GM12865 (cell line): ENCODE measurements at regions not wholly inside any gene's neighbourhood (a gene's known extent, or its start where the extent isn't known, plus 50 kb on each side); places are given as distances from the start of the nearest gene placed in this dataset.
"Not testable (repeated sequence)": the region's sequence is repeated elsewhere in the genome, so short reads cannot be mapped to it uniquely, and the experiment has no call there.

Experiments
- DNase-seq: peaks from one replicate; pipeline ENCODE4 v3.0.0; 2010; ENCODE audit warnings: low read depth
- H3K4me3 ChIP-seq: 2 replicates; pipeline ENCODE4 v1.5.1; 2011; ENCODE audit warnings: mild to moderate bottlenecking, low read depth, low read length, control low read depth
- TF ChIP-seq, protein P1 (sequence below): IDR thresholded peaks from 2 replicates; pipeline ENCODE4 v1.5.1; 2011; ENCODE audit warnings: low read length, control low read depth, low read depth, inconsistent platforms; ENCODE audit not compliant: insufficient read depth; ENCODE audit errors: missing control alignments

DNA sequence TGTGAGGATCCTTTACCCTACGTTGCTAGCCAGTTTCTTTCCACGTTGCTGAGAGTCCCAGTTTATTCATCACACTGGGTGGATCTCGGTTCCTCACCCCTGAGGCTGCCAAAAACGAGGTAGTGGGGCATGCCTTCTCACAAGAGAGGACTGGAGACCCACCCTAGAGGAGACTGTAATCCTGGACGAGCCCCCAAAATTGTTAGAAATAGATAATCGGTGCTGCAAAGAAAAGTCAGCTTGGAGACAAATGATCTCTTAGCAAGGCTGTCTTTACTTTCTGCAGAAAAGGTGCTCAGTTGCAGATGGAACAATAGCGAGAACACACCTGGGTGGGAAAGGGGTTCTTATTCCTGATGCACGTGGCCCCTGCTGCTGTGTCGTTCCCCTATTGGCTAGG lies 101.8 kb downstream of the TMEM167A start:
- TF ChIP-seq, protein P1, sequence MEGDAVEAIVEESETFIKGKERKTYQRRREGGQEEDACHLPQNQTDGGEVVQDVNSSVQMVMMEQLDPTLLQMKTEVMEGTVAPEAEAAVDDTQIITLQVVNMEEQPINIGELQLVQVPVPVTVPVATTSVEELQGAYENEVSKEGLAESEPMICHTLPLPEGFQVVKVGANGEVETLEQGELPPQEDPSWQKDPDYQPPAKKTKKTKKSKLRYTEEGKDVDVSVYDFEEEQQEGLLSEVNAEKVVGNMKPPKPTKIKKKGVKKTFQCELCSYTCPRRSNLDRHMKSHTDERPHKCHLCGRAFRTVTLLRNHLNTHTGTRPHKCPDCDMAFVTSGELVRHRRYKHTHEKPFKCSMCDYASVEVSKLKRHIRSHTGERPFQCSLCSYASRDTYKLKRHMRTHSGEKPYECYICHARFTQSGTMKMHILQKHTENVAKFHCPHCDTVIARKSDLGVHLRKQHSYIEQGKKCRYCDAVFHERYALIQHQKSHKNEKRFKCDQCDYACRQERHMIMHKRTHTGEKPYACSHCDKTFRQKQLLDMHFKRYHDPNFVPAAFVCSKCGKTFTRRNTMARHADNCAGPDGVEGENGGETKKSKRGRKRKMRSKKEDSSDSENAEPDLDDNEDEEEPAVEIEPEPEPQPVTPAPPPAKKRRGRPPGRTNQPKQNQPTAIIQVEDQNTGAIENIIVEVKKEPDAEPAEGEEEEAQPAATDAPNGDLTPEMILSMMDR, result no peak
- no peak for DNase-seq
- H3K4me3 ChIP-seq, result no peak overlapping the region

DNA sequence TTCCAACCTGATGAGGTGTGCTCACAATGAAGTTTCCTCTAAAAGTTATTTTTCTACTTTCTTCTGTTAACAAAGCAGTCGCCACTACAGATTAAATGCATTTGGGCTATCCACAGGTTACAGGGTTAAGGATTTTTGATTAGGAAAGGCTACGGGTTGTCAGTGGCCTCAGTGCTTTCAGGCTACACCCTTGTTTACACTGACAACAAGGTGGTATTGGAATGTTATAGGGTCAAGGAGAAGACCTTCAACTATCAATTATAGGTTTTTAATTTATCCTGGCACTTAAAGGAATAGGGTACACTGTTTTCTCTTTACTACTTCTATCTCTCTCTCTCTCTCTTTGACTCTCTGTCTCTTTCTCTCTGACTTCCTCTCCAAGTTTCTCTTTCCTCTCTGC lies 102.8 kb downstream of the TMEM167A start:
- not testable (repeated sequence) for H3K4me3 ChIP-seq, DNase-seq

DNA sequence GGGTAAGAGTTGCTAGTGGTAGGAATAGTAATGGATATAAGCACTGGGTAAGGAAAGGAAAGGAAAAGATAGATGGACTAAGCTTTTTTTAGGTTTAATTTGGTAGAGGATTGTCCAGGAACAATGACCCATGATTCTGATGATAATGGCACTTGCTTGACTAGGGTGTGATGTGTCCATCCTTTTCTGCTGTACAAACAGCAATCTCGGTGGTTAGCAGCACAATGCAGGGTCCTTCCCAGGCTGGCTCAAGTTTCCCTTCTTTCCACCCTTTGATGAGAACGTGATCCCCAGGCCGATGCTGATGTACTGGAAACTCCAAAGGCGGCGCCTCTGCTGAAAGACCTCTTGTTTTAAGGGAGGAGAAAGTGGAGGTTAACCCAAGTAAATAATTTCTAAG lies 105.3 kb downstream of the TMEM167A start:
- DNase-seq, result no peak
- TF ChIP-seq, protein P1, result no peak
- no peak overlapping the region for H3K4me3 ChIP-seq

DNA sequence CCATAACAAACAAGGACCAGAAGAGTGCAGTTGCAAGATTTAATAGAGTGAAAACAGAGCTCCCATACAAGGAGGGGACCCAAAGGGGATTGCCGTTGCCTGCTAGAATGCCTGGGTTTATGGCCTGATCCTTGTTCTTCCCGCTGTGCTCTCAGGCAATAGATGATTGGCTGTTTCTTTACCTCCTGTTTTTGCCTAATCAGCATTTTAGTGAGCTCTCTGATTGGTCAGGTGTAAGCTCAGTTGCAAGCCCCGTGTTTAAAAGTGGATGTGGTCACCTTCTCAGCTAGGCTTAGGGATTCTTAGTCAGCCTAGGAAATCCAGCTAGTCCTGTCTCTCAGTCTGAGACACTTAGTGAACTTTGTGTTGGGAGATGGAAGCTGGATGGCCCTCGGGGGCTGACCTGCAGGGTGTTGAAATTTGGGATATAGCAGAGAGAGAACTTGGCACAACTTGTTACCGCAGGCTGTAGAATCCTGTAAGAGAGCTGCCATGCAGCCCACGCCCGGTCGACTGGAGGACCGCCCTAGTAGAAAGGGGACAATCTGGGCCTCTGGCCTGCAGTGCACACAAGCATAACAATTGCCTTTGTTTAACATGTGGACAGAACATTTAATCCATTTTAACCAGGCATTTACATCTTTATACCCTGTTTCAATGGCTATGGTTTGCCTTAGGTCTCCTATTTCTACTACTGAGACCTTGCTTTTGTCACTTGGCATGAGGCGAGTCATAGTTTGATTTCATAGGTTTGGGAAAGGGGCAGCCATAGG lies 106.0 kb downstream of the TMEM167A start:
- not testable (repeated sequence) for H3K4me3 ChIP-seq, DNase-seq

DNA sequence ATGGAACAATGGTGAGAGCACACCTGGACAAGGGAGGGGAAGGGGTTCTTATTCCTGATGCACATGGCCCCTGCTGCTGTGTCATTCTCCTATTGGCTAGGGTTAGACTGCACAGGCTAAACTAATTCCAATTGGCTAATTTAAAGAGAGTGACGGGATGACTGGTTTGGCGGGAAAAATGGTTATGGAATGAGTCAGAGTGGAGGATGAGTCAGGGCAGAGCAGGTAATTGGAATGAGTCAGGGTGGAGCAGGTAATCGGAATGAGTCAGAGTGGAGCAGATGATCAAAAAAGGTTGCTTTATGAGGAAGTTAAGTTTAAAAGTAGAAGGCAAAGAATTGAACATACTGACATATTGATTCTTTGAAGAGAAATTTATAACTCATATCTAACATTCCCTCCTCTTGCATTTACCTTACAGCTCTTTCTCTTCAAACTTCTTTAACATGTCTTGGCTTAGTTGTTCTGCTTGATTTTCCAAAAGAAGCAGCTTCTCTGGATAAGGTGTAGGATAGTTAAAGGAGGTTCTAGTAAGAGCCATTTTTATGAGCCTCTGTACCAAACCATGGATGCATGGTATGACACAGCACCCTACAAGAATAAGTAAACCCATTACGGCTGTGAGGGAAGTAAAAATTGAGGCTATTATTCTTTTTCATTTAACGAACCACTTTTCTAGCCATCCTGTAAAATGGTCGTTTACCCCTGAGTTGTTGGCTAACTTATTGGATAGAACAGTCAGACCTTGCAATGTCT lies 107.8 kb downstream of the TMEM167A start:
- not testable (repeated sequence) for H3K4me3 ChIP-seq
- peak; percentile 25 for DNase-seq

DNA sequence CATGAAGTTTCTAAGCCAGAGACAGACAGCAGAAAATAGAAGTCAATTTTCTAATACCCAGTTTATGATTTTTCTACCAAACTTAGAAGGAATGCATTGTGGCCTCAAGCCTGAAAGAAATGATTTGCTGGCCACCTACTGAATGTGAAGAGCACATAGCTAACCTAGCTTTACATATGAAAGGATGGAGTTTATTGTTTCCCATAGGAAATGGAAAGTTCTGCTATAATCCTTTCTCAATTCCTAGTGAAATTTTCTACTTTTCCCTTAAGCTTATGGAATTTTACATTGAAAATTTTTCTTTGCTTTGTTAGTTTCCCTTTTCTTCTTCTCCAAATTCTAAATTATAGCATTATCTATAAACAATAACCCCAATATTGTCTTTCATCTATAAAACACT lies 110.1 kb downstream of the TMEM167A start:
- DNase-seq, result no peak
- TF ChIP-seq, protein P1, result no peak
- no peak overlapping the region for H3K4me3 ChIP-seq

DNA sequence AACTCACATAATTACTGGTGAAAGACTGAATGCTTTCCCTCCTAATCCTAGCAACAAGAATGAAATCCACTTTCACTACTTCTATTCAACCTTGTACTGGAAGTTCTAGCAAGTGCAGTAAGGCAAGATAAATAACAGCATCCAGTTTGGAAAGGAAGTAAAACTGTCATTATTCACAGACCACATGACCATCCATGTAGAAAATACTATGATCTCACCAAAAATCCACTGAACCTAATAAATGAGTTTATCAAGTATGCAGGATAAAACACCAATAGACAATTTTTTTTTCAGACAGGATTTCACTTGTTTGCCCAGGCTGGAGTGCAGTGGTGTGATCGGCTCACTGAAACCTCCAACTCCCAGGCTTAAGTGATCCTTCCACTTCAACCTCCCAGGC lies 117.7 kb downstream of the TMEM167A start:
- TF ChIP-seq, protein P1, result no peak
- no peak overlapping the region for H3K4me3 ChIP-seq
- DNase-seq, result no peak

DNA sequence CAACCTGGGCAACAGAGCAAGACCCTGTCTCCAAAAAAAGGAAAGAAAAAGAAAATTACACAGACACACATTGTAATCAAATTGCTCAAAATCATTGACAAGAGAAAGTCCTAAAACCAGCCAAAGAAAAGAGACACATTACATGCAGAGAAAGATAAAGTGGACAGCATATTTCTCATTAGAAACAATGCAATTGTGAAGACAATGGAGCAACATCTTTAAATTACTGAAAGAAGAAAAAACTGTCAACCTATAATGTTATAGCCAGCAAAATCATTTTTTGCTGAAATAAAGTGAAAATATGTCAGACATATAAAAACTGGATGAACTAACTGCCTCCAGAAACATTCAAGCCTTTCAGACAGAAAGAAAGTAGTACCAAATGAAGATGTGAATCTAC lies 120.6 kb downstream of the TMEM167A start:
- TF ChIP-seq, protein P1, result no peak

More for the DNA sequence above, 120.6 kb downstream of the TMEM167A start:
- no peak for DNase-seq
- no peak overlapping the region for H3K4me3 ChIP-seq
